Adrenal gland (tissue), 9 donors: ENCODE measurements at regions not wholly inside any gene's neighbourhood (a gene's known extent, or its start where the extent isn't known, plus 50 kb on each side); places are given as distances from the start of the nearest gene placed in this dataset.

Source experiments
- DNase-seq, 7 donors: peaks; one replicate each; pipeline ENCODE4 v3.0.0-alpha.2; 2019 to 2020
- H3K27ac ChIP-seq, 5 donors: fragments of 200-600 bp; sonication (generic) in 4 of 5; 1 replicate in 3 of 5; 2 replicates in 2 of 5; pipeline versions ENCODE4 v1.5.1 to v1.8.0; 2016 to 2020; ENCODE audit warnings: mild to moderate bottlenecking in 1 of 5
- H3K27me3 ChIP-seq: fragments of 200-600 bp; 2 replicates; pipeline ENCODE4 v1.8.0; 2021
- H3K36me3 ChIP-seq, 2 donors: fragments of 200-600 bp; replicated peaks in 1 of 2; 1 replicate in 1 of 2; 2 replicates in 1 of 2; pipeline versions ENCODE4 v1.5.1 to v1.8.0; 2018 to 2022
- H3K4me1 ChIP-seq, 2 donors: fragments of 200-600 bp; replicated peaks in 1 of 2; 1 replicate in 1 of 2; 2 replicates in 1 of 2; pipeline versions ENCODE4 v1.5.1 to v1.8.0; 2018 to 2021
- H3K4me3 ChIP-seq, 4 donors: fragments of 200-600 bp; sonication (generic) in 3 of 4; one replicate each; pipeline ENCODE4 v1.5.1; 2016 to 2018
- H3K9me3 ChIP-seq, 3 donors: fragments of 200-600 bp; sonication (generic) in 1 of 3; replicated peaks in 1 of 3; 1 replicate in 2 of 3; 2 replicates in 1 of 3; pipeline versions ENCODE4 v1.5.1 to v1.8.0; 2016 to 2021
- POLR2A ChIP-seq, 2 donors: fragments of 450-650 bp; IDR thresholded peaks; one replicate each; pipeline ENCODE4 v1.6.1; 2017; ENCODE audit warnings: antibody characterized with exemption in 2 of 2, mild to moderate bottlenecking in 2 of 2, moderate library complexity in 1 of 2
- WGBS, 4 donors: extraction: QIAGEN DNeasy Blood & Tissue Kit in 2 of 4; methylation state at CpG; one replicate each; pipeline versions ENCODE4 v1.1.5 to v1.1.7; 2013 to 2017; 5-methylcytosine and 5-hydroxymethylcytosine counted together
- intact Hi-C, 2 donors: fragments of 100-400 bp; cut with DNase I; formaldehyde crosslinking; loops; one replicate each; pipeline versions ENCODE4 v1.14.1 to v1.15.0; 2022 to 2023
- TF ChIP-seq, protein P1 (sequence below), 6 experiments: fragments of 450-650 bp in 4 of 6; fragments of 200-600 bp in 2 of 6; sonication (generic) in 1 of 6; IDR thresholded peaks; 1 replicate in 5 of 6; 2 replicates in 1 of 6; pipeline versions ENCODE4 v1.5.1 to v1.8.0; 2016 to 2021; ENCODE audit warnings: antibody characterized with exemption in 6 of 6, mild to moderate bottlenecking in 2 of 6, moderate library complexity in 1 of 6
- donor health status: healthy with polysubstance abuse.
- donor health status: Bipolar disorder and iron deficiency.
- donor health status: DM: yes; HTN: yes; CAD: no.
- donor health status: DM: no; HTN: no; CAD: no.
- donor health status: DM: no; HTN: no; CAD: no.

GRCh38 chr6:92111386-92111785 lies 1308.0 kb downstream of the EPHA7 start:
- no peak for DNase-seq
- Histone ChIP-seq H3K4me1 (no peaks in the 10 kb centered on the region), H3K27me3 (no peaks in the 10 kb centered on the region), H3K4me3 (no peak overlapping the region), H3K9me3 (no peaks in the 10 kb centered on the region), H3K36me3 (no peaks in the 10 kb centered on the region), H3K27ac (no peak overlapping the region)
- 48 to 64% (median 57%) methylated on average over 2 of the region's 2 CpGs for WGBS, 4 donors
- intact Hi-C loops, result no loop called here
- TF ChIP-seq, protein P1, sequence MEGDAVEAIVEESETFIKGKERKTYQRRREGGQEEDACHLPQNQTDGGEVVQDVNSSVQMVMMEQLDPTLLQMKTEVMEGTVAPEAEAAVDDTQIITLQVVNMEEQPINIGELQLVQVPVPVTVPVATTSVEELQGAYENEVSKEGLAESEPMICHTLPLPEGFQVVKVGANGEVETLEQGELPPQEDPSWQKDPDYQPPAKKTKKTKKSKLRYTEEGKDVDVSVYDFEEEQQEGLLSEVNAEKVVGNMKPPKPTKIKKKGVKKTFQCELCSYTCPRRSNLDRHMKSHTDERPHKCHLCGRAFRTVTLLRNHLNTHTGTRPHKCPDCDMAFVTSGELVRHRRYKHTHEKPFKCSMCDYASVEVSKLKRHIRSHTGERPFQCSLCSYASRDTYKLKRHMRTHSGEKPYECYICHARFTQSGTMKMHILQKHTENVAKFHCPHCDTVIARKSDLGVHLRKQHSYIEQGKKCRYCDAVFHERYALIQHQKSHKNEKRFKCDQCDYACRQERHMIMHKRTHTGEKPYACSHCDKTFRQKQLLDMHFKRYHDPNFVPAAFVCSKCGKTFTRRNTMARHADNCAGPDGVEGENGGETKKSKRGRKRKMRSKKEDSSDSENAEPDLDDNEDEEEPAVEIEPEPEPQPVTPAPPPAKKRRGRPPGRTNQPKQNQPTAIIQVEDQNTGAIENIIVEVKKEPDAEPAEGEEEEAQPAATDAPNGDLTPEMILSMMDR (IDR thresholded peaks at IDR 0.05), result no peak
- no peak for TF ChIP-seq POLR2A (IDR thresholded peaks at IDR 0.05)

- Histone ChIP-seq H3K36me3 (no peaks in the 10 kb centered on the region), H3K27me3 (no peaks in the 10 kb centered on the region), H3K4me3 (no peak overlapping the region), H3K27ac (no peak overlapping the region), H3K9me3 (no peaks in the 10 kb centered on the region), H3K4me1 (no peaks in the 10 kb centered on the region)
- no peak for DNase-seq
- no peak for TF ChIP-seq POLR2A (IDR thresholded peaks at IDR 0.05)
- TF ChIP-seq, protein P1 (IDR thresholded peaks at IDR 0.05), result no peak
- intact Hi-C loops, result no loop called here
- WGBS, 4 donors, result 40 to 46% (median 45%) methylated on average over 4 of the region's 4 CpGs
Observed at GRCh38 chr6:92110403-92110802, 1309.0 kb downstream of the EPHA7 start.

DNA sequence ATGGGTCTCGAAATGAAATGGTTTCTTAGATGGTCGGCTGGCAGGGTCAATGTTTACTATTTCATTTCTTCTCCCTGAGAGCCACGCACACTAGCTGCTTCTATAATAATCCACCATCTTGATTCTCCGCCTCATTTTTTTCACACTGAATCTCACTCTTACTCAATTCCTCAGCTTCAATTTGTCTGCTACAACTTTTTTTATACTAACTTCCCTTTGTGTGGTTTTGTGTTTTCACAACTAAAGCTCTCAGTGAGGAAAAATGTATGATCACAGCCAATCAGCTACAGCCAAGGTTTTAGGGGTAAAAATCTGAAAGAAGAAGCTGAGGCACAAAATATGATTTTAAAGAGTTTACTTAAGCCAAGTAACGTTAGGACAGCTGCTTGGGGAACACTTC lies 1309.4 kb downstream of the EPHA7 start:
- Histone ChIP-seq H3K27me3 (no peaks in the 10 kb centered on the region), H3K27ac (no peak overlapping the region), H3K9me3 (no peaks in the 10 kb centered on the region), H3K36me3 (no peaks in the 10 kb centered on the region), H3K4me3 (no peak overlapping the region), H3K4me1 (no peaks in the 10 kb centered on the region)
- no peak for TF ChIP-seq POLR2A (IDR thresholded peaks at IDR 0.05)
- TF ChIP-seq, protein P1 (IDR thresholded peaks at IDR 0.05), result no peak
- 53 to 64% (median 59%) methylated on average over 5 of the region's 5 CpGs for WGBS, 4 donors
- intact Hi-C loops, result no loop called here
- DNase-seq, result no peak

DNA sequence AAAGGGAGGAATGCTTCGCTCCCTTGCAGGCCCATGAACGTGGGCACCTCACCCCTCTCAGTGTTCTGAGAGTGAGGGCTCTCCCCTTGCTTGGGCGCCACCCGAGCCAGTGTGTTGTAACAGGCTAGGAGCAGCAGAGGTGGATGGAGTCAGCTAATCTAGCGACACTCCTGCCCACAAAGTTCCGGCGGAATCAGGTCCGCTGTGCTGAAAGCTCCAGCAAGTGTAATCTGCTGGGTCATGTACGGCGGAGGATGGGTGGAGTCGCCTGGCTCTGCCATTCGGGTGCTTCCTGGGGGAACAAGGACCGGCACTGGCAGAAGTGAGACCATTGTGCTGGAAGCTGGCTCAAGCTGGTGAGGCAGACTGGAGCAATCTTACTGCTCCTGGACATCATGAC lies 1310.1 kb downstream of the EPHA7 start:
- Histone ChIP-seq H3K27me3 (no peaks in the 10 kb centered on the region), H3K36me3 (no peaks in the 10 kb centered on the region), H3K9me3 (no peaks in the 10 kb centered on the region), H3K4me3 (no peak overlapping the region), H3K27ac (no peak overlapping the region), H3K4me1 (no peaks in the 10 kb centered on the region)
- intact Hi-C loops, result no loop called here
- DNase-seq, result no peak
- TF ChIP-seq, protein P1 (IDR thresholded peaks at IDR 0.05), result no peak
- no peak for TF ChIP-seq POLR2A (IDR thresholded peaks at IDR 0.05)
- 91 to 93% (median 92%) methylated on average over 9 to 13 of the region's 13 CpGs for whole genome bisulfite sequencing, 4 donors
